HG02763 (cell line): ENCODE measurements at regions not wholly inside any gene's neighbourhood (a gene's known extent, or its start where the extent isn't known, plus 50 kb on each side); places are given as distances from the start of the nearest gene placed in this dataset.

Source experiments
- ATAC-seq: cut with Tn5 transposase; IDR thresholded peaks from one replicate; pipeline ENCODE4 v1.9.1; 2021; ENCODE audit warnings: mild to moderate bottlenecking, moderate library complexity; ENCODE audit not compliant: unreplicated experiment

GRCh38 chr2:81734981-81735380 lies 1430.4 kb upstream of the LRRTM1 start:
- no peak for ATAC-seq

- no peak for ATAC-seq
Measured at GRCh38 chr2:81714817-81715216, 1410.3 kb upstream of the LRRTM1 start.

GRCh38 chr2:81706856-81707255 lies 1402.3 kb upstream of the LRRTM1 start:
- no peak for ATAC-seq

GRCh38 chr2:81703831-81704230 lies 1399.3 kb upstream of the LRRTM1 start:
- ATAC-seq = no peak

- no peak for ATAC-seq
Measured at GRCh38 chr2:81692566-81692965, 1388.0 kb upstream of the LRRTM1 start.

- ATAC-seq = no peak
Measured at GRCh38 chr2:81675641-81676040, 1371.1 kb upstream of the LRRTM1 start.

GRCh38 chr2:81672923-81673322 lies 1368.4 kb upstream of the LRRTM1 start:
- no peak for ATAC-seq

GRCh38 chr2:81672516-81672915 lies 1368.0 kb upstream of the LRRTM1 start:
- no peak for ATAC-seq

GRCh38 chr2:81670885-81671284 lies 1366.3 kb upstream of the LRRTM1 start:
- no peak for ATAC-seq

- ATAC-seq = no peak
Measured at GRCh38 chr2:81661081-81661480, 1356.5 kb upstream of the LRRTM1 start.

- no peak for ATAC-seq
Measured at GRCh38 chr2:81658227-81658626, 1353.7 kb upstream of the LRRTM1 start.

GRCh38 chr2:81650048-81650971 lies 1345.8 kb upstream of the LRRTM1 start:
- ATAC-seq = no peak

- ATAC-seq = no peak
Measured at GRCh38 chr2:81648806-81649205, 1344.3 kb upstream of the LRRTM1 start.

GRCh38 chr2:81648370-81648769 lies 1343.8 kb upstream of the LRRTM1 start:
- ATAC-seq = no peak

GRCh38 chr2:81647715-81648230 lies 1343.2 kb upstream of the LRRTM1 start:
- ATAC-seq = no peak

GRCh38 chr2:81645745-81646301 lies 1341.3 kb upstream of the LRRTM1 start:
- ATAC-seq = no peak

GRCh38 chr2:81644189-81644588 lies 1339.6 kb upstream of the LRRTM1 start:
- no peak for ATAC-seq

- no peak for ATAC-seq
Measured at GRCh38 chr2:81624825-81625224, 1320.3 kb upstream of the LRRTM1 start.

- ATAC-seq = no peak
Measured at GRCh38 chr2:81600088-81600487, 1295.5 kb upstream of the LRRTM1 start.

GRCh38 chr2:81598453-81598852 lies 1293.9 kb upstream of the LRRTM1 start:
- no peak for ATAC-seq

- no peak for ATAC-seq
Measured at GRCh38 chr2:81589406-81589805, 1284.9 kb upstream of the LRRTM1 start.
